Loucy (cell line): ENCODE measurements at regions not wholly inside any gene's neighbourhood (a gene's known extent, or its start where the extent isn't known, plus 50 kb on each side); places are given as distances from the start of the nearest gene placed in this dataset.

Experiments
- H2AFZ ChIP-seq: fragments of 200-600 bp; sonication (generic); 2 replicates; pipeline ENCODE4 v1.6.0; 2016; ENCODE audit warnings: antibody characterized with exemption, mild to moderate bottlenecking, low read length, moderate library complexity
- H3F3A ChIP-seq: fragments of 200-600 bp; 2 replicates; pipeline ENCODE4 v1.6.0; 2016; ENCODE audit warnings: antibody characterized with exemption, low read depth, mild to moderate bottlenecking
- H3K27me3 ChIP-seq: fragments of 200-600 bp; sonication (generic); 2 replicates; pipeline ENCODE4 v1.6.1; 2014; ENCODE audit warnings: low read length, mild to moderate bottlenecking; ENCODE audit not compliant: insufficient read depth, poor library complexity, severe bottlenecking
- H3K36me3 ChIP-seq: fragments of 200-600 bp; sonication (generic); 2 replicates; pipeline ENCODE4 v1.6.1; 2016; ENCODE audit warnings: low read length; ENCODE audit not compliant: insufficient read depth
- H3K4me1 ChIP-seq: fragments of 200-600 bp; sonication (generic); 2 replicates; pipeline ENCODE4 v1.5.1; 2014; ENCODE audit warnings: low read length, mild to moderate bottlenecking; ENCODE audit not compliant: insufficient read depth, poor library complexity, severe bottlenecking
- H3K4me2 ChIP-seq: fragments of 200-600 bp; sonication (generic); 2 replicates; pipeline ENCODE4 v1.6.0; 2014; ENCODE audit warnings: antibody characterized with exemption, low read length, low read depth, mild to moderate bottlenecking; ENCODE audit not compliant: poor library complexity, severe bottlenecking
- H3K4me3 ChIP-seq: fragments of 200-600 bp; sonication (generic); 2 replicates; pipeline ENCODE4 v1.5.1; 2014; ENCODE audit warnings: low read length, mild to moderate bottlenecking, mixed read lengths; ENCODE audit not compliant: poor library complexity, severe bottlenecking
- H3K79me2 ChIP-seq: fragments of 200-600 bp; sonication (generic); 2 replicates; pipeline ENCODE4 v1.6.1; 2014; ENCODE audit warnings: low read length; ENCODE audit not compliant: insufficient read depth
- H3K9ac ChIP-seq: fragments of 200-600 bp; sonication (generic); 2 replicates; pipeline ENCODE4 v1.6.0; 2014; ENCODE audit warnings: mild to moderate bottlenecking, low read depth, low read length, moderate library complexity; ENCODE audit not compliant: poor library complexity, severe bottlenecking
- H3K9me2 ChIP-seq: fragments of 200-600 bp; sonication (generic); replicated peaks from 2 replicates; pipeline ENCODE4 v1.6.1; 2016; ENCODE audit warnings: low read depth, low read length, mixed read lengths
- H3K9me3 ChIP-seq: fragments of 200-600 bp; sonication (generic); 2 replicates; pipeline ENCODE4 v1.6.1; 2014; ENCODE audit warnings: mild to moderate bottlenecking, antibody characterized with exemption, low read length, low read depth; ENCODE audit not compliant: insufficient read depth
- H4K20me1 ChIP-seq: fragments of 200-600 bp; sonication (generic); 2 replicates; pipeline ENCODE4 v1.6.0; 2014; ENCODE audit warnings: antibody characterized with exemption, low read length, mild to moderate bottlenecking; ENCODE audit not compliant: insufficient read depth, poor library complexity, severe bottlenecking
- EZH2phosphoT487 ChIP-seq: fragments of 200-600 bp; IDR thresholded peaks from 2 replicates; pipeline ENCODE4 v1.6.1; 2018; ENCODE audit warnings: antibody characterized with exemption, mild to moderate bottlenecking, moderate library complexity, borderline replicate concordance
- TF ChIP-seq, protein P1 (sequence below): fragments of 200-600 bp; sonication (generic); conservative IDR thresholded peaks from 2 replicates; pipeline ENCODE4 v1.5.1; 2014; ENCODE audit warnings: mild to moderate bottlenecking, antibody characterized with exemption, low read length

DNA sequence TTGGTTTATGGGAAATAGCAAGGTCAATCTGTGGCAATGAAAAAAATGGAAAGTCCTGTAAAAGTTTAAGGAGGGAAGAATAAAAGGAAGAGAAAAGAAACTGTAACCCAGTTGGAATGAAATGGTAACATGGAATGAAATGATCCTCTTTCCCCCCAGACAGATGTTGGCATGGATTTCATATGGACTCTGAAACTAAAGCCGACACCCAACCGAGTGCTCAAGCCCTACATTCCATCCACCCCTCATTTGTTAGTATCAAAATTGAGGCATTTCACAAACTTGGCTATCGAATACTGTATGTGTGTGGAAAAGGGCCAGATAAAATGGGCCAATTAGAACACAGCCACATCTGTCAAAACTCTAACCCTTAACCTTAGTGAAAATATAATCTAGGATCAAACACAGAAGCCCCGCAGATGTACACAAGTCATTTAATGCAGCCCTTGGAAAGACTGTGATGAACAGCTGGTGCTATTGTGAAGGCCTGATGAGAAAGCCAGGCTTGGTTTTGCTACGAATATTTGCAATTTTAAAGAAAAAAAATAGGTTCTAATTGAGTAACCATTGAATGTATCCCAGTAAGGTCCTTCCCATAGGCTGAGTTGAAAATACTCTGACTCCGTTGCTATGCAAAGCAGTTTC lies 72.6 kb upstream of the RGL1 start:
- no peaks in the 10 kb centered on the region for H3K79me2 ChIP-seq

DNA sequence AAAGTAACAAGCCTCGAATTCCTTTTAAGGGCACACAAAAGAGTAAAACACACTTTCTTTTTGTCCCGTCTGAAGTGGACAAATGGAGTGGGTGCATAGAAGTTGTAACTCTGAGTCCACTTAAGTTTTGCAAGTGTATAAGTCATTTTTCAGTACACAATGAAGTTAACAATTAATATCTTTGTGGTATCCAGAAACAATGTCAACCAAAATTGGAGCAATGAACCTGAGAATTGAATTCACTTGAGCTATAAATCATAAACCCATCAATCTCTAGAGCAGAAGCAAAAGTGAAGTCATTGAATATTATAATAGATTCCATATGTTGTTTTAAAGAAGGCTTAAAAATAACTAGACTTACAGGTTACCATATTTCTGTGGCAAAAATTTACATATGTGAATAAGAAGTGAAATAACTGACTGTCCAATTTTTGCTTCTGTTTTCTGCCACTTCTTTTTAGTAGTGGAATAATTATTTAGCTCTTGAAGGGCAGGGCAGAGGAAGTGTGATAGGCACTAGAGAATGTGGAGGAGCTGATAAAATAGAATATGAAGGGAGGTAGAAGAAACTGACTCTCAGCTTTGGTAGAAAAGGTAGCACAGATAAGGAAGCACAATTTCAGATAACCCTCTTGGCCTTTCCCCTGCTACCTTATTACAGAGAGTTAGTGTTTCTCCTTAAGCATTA lies 73.9 kb upstream of the RGL1 start:
- Histone ChIP-seq H3K9me2 (no peaks in the 10 kb centered on the region), H3K9me3 (no peaks in the 10 kb centered on the region), H3F3A (no peaks in the 10 kb centered on the region), H3K79me2 (no peaks in the 10 kb centered on the region), H3K4me1 (peaks cover 24% of the 10 kb centered on the region), H4K20me1 (no peaks in the 10 kb centered on the region), H3K36me3 (no peaks in the 10 kb centered on the region), H3K4me3 (peak overlapping the region; percentile 16), H3K9ac (no peak overlapping the region), H3K4me2 (peak overlapping the region; percentile 50), H3K27me3 (no peaks in the 10 kb centered on the region), H2AFZ (no peak overlapping the region)
- TF ChIP-seq, protein P1, sequence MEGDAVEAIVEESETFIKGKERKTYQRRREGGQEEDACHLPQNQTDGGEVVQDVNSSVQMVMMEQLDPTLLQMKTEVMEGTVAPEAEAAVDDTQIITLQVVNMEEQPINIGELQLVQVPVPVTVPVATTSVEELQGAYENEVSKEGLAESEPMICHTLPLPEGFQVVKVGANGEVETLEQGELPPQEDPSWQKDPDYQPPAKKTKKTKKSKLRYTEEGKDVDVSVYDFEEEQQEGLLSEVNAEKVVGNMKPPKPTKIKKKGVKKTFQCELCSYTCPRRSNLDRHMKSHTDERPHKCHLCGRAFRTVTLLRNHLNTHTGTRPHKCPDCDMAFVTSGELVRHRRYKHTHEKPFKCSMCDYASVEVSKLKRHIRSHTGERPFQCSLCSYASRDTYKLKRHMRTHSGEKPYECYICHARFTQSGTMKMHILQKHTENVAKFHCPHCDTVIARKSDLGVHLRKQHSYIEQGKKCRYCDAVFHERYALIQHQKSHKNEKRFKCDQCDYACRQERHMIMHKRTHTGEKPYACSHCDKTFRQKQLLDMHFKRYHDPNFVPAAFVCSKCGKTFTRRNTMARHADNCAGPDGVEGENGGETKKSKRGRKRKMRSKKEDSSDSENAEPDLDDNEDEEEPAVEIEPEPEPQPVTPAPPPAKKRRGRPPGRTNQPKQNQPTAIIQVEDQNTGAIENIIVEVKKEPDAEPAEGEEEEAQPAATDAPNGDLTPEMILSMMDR, result no peak
- TF ChIP-seq EZH2phosphoT487, result no peak

More for the DNA sequence above, 72.6 kb upstream of the RGL1 start:
- Histone ChIP-seq H3K4me1 (peaks cover 24% of the 10 kb centered on the region), H3F3A (no peaks in the 10 kb centered on the region), H3K9me3 (no peaks in the 10 kb centered on the region), H4K20me1 (no peaks in the 10 kb centered on the region), H3K9ac (no peak overlapping the region), H3K36me3 (no peaks in the 10 kb centered on the region), H2AFZ (no peak overlapping the region), H3K4me3 (no peak overlapping the region), H3K4me2 (no peak overlapping the region), H3K27me3 (no peaks in the 10 kb centered on the region), H3K9me2 (no peaks in the 10 kb centered on the region)
- TF ChIP-seq EZH2phosphoT487, result no peak
- TF ChIP-seq, protein P1, result no peak

DNA sequence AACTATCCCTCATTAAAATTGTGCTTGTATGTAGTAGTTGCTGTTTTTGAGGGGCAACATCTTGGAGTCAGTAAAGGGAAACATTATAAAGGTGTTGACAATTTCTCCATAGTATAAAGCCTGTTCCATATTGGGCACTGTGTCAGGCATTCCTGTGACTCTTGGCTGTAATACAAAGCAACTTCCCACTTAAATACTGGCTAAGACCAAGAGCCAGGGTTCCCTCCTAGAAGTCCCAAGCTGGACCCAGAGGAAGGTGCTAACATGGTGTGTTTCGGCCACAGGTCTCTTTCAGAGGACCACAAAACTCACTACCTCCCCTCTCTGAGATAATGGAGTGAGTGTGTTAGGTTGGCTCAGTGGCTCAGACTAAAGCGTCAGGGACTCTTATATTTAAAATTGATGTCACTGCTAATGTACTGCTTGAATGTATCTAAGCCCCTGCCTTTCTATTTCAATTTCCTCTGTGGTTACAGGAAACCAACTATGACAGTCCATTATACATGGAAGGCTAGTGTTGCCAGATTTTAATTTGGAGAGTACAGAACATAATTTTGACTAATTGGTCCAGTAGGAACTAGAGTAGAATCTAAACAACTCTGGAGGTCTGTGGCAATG lies 74.7 kb upstream of the RGL1 start:
- Histone ChIP-seq H3K4me1 (peaks cover 24% of the 10 kb centered on the region), H4K20me1 (no peaks in the 10 kb centered on the region), H3K27me3 (no peaks in the 10 kb centered on the region), H3K9me3 (no peaks in the 10 kb centered on the region), H3K9ac (no peak overlapping the region), H3K4me3 (no peak overlapping the region), H3K36me3 (no peaks in the 10 kb centered on the region), H3K4me2 (peak overlapping the region; percentile 50), H3F3A (no peaks in the 10 kb centered on the region), H2AFZ (0 out of 2 replicates have a peak overlapping the region, but pooled peaks have one; percentile 24), H3K79me2 (no peaks in the 10 kb centered on the region), H3K9me2 (no peaks in the 10 kb centered on the region)
- TF ChIP-seq EZH2phosphoT487, result no peak
- TF ChIP-seq, protein P1, result no peak
